ENCODE measurements at regions not wholly inside any gene's neighbourhood (a gene's known extent, or its start where the extent isn't known, plus 50 kb on each side); places are given as distances from the start of the nearest gene placed in this dataset.

- DNase-seq, result no peak
These were observed 143.3 kb downstream of the FTCDNL1 start for GRCh38 chr2:199707593-199708185.

DNA sequence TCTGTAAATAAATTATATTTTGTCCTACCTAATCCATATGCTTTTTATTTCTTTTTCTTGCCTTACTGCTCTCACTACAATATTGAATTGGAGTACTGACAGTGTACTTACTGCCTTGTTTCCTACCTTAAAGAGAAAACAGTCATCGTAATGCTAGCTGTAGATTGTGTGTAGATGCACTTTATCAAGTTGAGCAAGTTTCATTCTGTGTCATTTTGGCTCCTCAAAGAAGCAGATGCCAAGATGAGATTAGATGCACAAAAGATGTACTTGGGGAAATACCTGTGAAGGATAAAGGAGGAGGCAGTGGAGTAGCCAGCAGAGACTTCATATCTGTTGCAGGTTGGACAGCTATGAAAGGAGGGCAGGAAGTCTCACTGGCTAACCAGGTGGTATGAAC lies 145.5 kb downstream of the FTCDNL1 start:
- no peak for DNase-seq

- no peak for DNase-seq
These were observed 146.4 kb downstream of the FTCDNL1 start for GRCh38 chr2:199704358-199705238.

DNA sequence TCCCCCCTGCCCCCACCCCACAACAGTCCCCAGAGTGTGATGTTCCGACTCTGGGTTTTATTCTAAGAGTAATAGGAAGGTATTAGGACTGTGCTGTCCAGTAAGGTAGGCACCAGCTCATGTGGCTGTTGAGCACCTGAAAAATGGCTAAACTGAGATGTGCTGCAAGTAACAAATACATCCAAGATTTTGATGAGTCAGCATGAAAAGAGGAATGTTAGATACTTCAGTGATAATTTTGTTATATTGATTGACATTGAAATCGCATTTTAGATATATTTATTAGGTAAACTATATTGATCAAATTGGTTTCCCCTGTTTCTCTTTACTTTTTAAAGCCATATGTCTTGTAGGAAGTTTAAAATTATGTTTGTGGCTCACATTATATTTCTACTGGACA lies 147.8 kb downstream of the FTCDNL1 start:
- DNase-seq, result no peak

- no peak for DNase-seq
These were observed 153.5 kb downstream of the FTCDNL1 start for GRCh38 chr2:199697469-199697868.

GRCh38 chr2:199696048-199696447 lies 154.9 kb downstream of the FTCDNL1 start:
- no peak for DNase-seq

- DNase-seq, result no peak
These were observed 157.1 kb downstream of the FTCDNL1 start for GRCh38 chr2:199693861-199694260.

GRCh38 chr2:199692489-199692888 lies 158.5 kb downstream of the FTCDNL1 start:
- no peak for DNase-seq

DNA sequence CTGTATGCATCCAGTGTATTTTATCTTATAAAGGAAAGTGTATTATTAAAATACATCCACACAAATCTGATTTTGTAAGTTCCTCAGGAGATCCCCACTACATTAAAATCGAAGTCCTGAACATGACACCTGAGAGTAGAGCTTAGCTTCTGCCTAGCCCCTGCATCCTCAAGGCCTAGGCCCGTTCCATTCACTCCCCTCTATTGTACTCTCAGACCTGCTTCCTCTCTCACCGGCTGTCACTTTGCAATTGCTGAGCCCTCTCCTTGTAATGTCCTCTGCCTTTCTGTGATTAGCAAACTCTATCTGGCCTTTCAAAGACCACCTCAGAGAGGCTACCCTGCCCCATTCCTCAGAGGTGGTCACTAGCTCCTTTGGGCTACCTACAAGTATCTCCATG lies 160.8 kb downstream of the FTCDNL1 start:
- DNase-seq, result no peak

GRCh38 chr2:199685669-199686068 lies 165.3 kb downstream of the FTCDNL1 start:
- no peak for DNase-seq

GRCh38 chr2:199684832-199685231 lies 166.2 kb downstream of the FTCDNL1 start:
- no peak for DNase-seq

- DNase-seq, result no peak
These were observed 166.8 kb downstream of the FTCDNL1 start for GRCh38 chr2:199684168-199684567.

- no peak for DNase-seq
These were observed 169.0 kb downstream of the FTCDNL1 start for GRCh38 chr2:199682001-199682400.

- no peak for DNase-seq
These were observed 170.5 kb downstream of the FTCDNL1 start for GRCh38 chr2:199680482-199680881.

GRCh38 chr2:199679883-199680282 lies 171.1 kb downstream of the FTCDNL1 start:
- no peak for DNase-seq

- no peak for DNase-seq
These were observed 173.1 kb downstream of the FTCDNL1 start for GRCh38 chr2:199677881-199678280.

- no peak for DNase-seq
These were observed 182.3 kb downstream of the FTCDNL1 start for GRCh38 chr2:199668645-199669044.

- DNase-seq, result no peak
These were observed 187.8 kb downstream of the FTCDNL1 start for GRCh38 chr2:199663157-199663556.

DNA sequence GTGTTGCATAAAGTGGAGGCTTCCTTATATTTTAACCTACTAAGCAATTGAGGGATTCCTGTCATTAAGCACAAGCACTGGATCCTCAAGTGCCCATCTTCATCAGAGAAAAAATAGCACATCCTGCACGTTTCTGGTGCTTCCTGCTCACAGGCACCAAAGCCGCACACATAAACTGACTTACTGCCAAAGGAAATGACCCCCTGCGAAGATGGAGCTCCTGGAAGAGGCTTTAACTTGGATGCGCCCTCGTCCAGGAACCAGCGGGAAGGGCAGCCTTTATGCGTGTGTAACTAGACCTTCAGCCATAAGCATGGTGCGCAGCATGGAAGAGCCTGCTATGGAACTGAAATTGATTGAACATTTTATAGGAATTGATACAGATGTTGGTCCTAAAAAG lies 188.7 kb downstream of the FTCDNL1 start:
- DNase-seq, result no peak

DNA sequence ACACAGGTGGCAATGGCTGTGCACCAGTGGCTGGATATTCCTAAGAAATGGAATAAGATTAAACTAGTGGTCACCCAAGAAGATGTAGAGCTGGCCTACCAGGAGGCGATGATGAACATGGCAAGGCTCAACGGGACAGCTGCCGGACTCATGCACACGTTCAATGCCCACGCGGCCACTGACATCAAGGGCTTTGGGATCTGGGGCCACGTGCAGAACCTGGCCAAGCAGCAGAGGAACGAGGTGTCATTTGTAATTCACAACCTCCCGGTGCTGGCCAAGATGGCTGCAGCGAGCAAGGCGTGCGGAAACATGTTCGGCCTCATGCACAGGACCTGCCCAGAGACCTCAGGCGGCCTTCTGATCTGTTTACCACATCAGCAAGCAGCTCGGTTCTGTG lies 190.8 kb downstream of the FTCDNL1 start:
- no peak for DNase-seq

- peak; percentile 20 for DNase-seq
These were observed 191.8 kb downstream of the FTCDNL1 start for GRCh38 chr2:199659207-199659606.

GRCh38 chr2:199646439-199646838 lies 188.7 kb upstream of the SATB2 start:
- DNase-seq, result no peak

- no peak for DNase-seq
These were observed 173.4 kb upstream of the SATB2 start for GRCh38 chr2:199631129-199631528.

GRCh38 chr2:199629301-199629700 lies 171.6 kb upstream of the SATB2 start:
- no peak for DNase-seq
